ENCODE measurements at regions not wholly inside any gene's neighbourhood (a gene's known extent, or its start where the extent isn't known, plus 50 kb on each side); places are given as distances from the start of the nearest gene placed in this dataset.

DNA sequence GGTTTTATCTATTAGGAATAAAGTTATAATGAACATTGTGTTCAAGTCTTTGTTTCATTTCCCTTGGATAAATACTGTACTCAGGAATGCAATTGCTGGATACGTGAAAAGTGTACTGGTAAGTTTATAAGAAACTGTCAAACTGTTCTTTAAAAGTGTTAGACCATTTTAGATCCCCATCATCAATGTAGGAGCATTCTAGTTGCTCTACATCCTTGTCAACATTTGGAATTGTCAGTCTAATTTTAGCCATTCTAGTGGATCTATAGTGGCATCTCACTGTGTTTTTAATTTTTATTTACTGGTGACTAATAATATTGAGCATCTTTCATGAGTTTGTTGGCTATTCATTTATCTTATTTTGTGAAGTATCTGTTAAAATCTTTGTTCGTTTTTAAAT lies 354.0 kb upstream of the NRP1 start:
- TF ChIP-seq, protein P1, sequence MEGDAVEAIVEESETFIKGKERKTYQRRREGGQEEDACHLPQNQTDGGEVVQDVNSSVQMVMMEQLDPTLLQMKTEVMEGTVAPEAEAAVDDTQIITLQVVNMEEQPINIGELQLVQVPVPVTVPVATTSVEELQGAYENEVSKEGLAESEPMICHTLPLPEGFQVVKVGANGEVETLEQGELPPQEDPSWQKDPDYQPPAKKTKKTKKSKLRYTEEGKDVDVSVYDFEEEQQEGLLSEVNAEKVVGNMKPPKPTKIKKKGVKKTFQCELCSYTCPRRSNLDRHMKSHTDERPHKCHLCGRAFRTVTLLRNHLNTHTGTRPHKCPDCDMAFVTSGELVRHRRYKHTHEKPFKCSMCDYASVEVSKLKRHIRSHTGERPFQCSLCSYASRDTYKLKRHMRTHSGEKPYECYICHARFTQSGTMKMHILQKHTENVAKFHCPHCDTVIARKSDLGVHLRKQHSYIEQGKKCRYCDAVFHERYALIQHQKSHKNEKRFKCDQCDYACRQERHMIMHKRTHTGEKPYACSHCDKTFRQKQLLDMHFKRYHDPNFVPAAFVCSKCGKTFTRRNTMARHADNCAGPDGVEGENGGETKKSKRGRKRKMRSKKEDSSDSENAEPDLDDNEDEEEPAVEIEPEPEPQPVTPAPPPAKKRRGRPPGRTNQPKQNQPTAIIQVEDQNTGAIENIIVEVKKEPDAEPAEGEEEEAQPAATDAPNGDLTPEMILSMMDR (IDR thresholded peaks at IDR 0.05): no peak
- TF ChIP-seq POLR2A (IDR thresholded peaks at IDR 0.05): no peak
